ENCODE measurements at regions not wholly inside any gene's neighbourhood (a gene's known extent, or its start where the extent isn't known, plus 50 kb on each side); places are given as distances from the start of the nearest gene placed in this dataset.

- Histone ChIP-seq H3K27ac (ENCODE audit: low read length) (no peak overlapping the region), H3K4me3 (ENCODE audit: low read depth in 1 of 2, low read length in 2 of 2) (no peak overlapping the region), H3K9ac (ENCODE audit: low read depth, low read length) (no peak overlapping the region), H3K4me1 (ENCODE audit: insufficient read depth, low read length) (peaks cover 26% of the 10 kb centered on the region), H3K79me2 (ENCODE audit: insufficient read depth, low read length) (no peaks in the 10 kb centered on the region), H4K20me1 (ENCODE audit: insufficient read depth, low read length) (no peaks in the 10 kb centered on the region), H2AFZ (ENCODE audit: low read depth, low read length) (no peak overlapping the region), H3K36me3 (ENCODE audit: insufficient read depth, low read length) (no peaks in the 10 kb centered on the region), H3K9me3 (ENCODE audit: insufficient read depth, low read length, severe bottlenecking) (no peaks in the 10 kb centered on the region), H3K4me2 (ENCODE audit: insufficient read depth, low read length) (no peak overlapping the region), H3K27me3 (ENCODE audit: insufficient read depth, low read length, poor library complexity) (no peaks in the 10 kb centered on the region)
- DNase-seq (no peak), ATAC-seq (ENCODE audit: insufficient read depth, low read depth) (no peak)
- TF ChIP-seq EZH2 (IDR thresholded peaks at IDR 0.05; ENCODE audit: borderline replicate concordance, low read depth, low read length, severe bottlenecking): no peak
- TF ChIP-seq CTCF (IDR thresholded peaks at IDR 0.05; ENCODE audit: borderline replicate concordance, extremely low read depth, low read length, poor library complexity, severe bottlenecking): no peak
Observed at GRCh38 chr5:110108520-110108919, 418.8 kb downstream of the MAN2A1 start.

GRCh38 chr5:110109667-110110066 is 419.9 kb downstream of the MAN2A1 start:
- no peaks in the 10 kb centered on the region for H3K36me3 ChIP-seq (ENCODE audit: insufficient read depth, low read length)
- no peaks in the 10 kb centered on the region for H4K20me1 ChIP-seq (ENCODE audit: insufficient read depth, low read length)
- H3K4me2 ChIP-seq (ENCODE audit: insufficient read depth, low read length): no peak overlapping the region
- no peak overlapping the region for H3K4me3 ChIP-seq (ENCODE audit: low read depth in 1 of 2, low read length in 2 of 2)
- no peak for DNase-seq
- H3K27me3 ChIP-seq (ENCODE audit: insufficient read depth, low read length, poor library complexity): no peaks in the 10 kb centered on the region
- H3K9ac ChIP-seq (ENCODE audit: low read depth, low read length): no peak overlapping the region
- H2AFZ ChIP-seq (ENCODE audit: low read depth, low read length): no peak overlapping the region
- H3K4me1 ChIP-seq (ENCODE audit: insufficient read depth, low read length): peaks cover 14% of the 10 kb centered on the region
- no peak overlapping the region for H3K27ac ChIP-seq (ENCODE audit: low read length)
- TF ChIP-seq CTCF (IDR thresholded peaks at IDR 0.05; ENCODE audit: borderline replicate concordance, extremely low read depth, low read length, poor library complexity, severe bottlenecking) (no peak), EZH2 (IDR thresholded peaks at IDR 0.05; ENCODE audit: borderline replicate concordance, low read depth, low read length, severe bottlenecking) (no peak)
- H3K9me3 ChIP-seq (ENCODE audit: insufficient read depth, low read length, severe bottlenecking): no peaks in the 10 kb centered on the region
- H3K79me2 ChIP-seq (ENCODE audit: insufficient read depth, low read length): no peaks in the 10 kb centered on the region
- no peak for ATAC-seq (ENCODE audit: insufficient read depth, low read depth)

GRCh38 chr5:110112348-110112747 is 422.6 kb downstream of the MAN2A1 start:
- DNase-seq (no peak), ATAC-seq (ENCODE audit: insufficient read depth, low read depth) (no peak)
- H3K4me2 ChIP-seq (ENCODE audit: insufficient read depth, low read length): no peak overlapping the region
- no peaks in the 10 kb centered on the region for H3K4me1 ChIP-seq (ENCODE audit: insufficient read depth, low read length)
- no peaks in the 10 kb centered on the region for H3K27me3 ChIP-seq (ENCODE audit: insufficient read depth, low read length, poor library complexity)
- no peak overlapping the region for H3K4me3 ChIP-seq (ENCODE audit: low read depth in 1 of 2, low read length in 2 of 2)
- no peak overlapping the region for H3K9ac ChIP-seq (ENCODE audit: low read depth, low read length)
- no peaks in the 10 kb centered on the region for H4K20me1 ChIP-seq (ENCODE audit: insufficient read depth, low read length)
- H2AFZ ChIP-seq (ENCODE audit: low read depth, low read length): no peak overlapping the region
- no peaks in the 10 kb centered on the region for H3K9me3 ChIP-seq (ENCODE audit: insufficient read depth, low read length, severe bottlenecking)
- H3K36me3 ChIP-seq (ENCODE audit: insufficient read depth, low read length): no peaks in the 10 kb centered on the region
- no peak for TF ChIP-seq CTCF (IDR thresholded peaks at IDR 0.05; ENCODE audit: borderline replicate concordance, extremely low read depth, low read length, poor library complexity, severe bottlenecking)
- no peak for TF ChIP-seq EZH2 (IDR thresholded peaks at IDR 0.05; ENCODE audit: borderline replicate concordance, low read depth, low read length, severe bottlenecking)
- H3K79me2 ChIP-seq (ENCODE audit: insufficient read depth, low read length): no peaks in the 10 kb centered on the region
- H3K27ac ChIP-seq (ENCODE audit: low read length): no peak overlapping the region

GRCh38 chr5:110115503-110115902 is 425.8 kb downstream of the MAN2A1 start:
- no peaks in the 10 kb centered on the region for H4K20me1 ChIP-seq (ENCODE audit: insufficient read depth, low read length)
- no peak overlapping the region for H3K4me3 ChIP-seq (ENCODE audit: low read depth in 1 of 2, low read length in 2 of 2)
- H3K27me3 ChIP-seq (ENCODE audit: insufficient read depth, low read length, poor library complexity): no peaks in the 10 kb centered on the region
- no peaks in the 10 kb centered on the region for H3K79me2 ChIP-seq (ENCODE audit: insufficient read depth, low read length)
- H3K4me1 ChIP-seq (ENCODE audit: insufficient read depth, low read length): no peaks in the 10 kb centered on the region
- no peak overlapping the region for H3K4me2 ChIP-seq (ENCODE audit: insufficient read depth, low read length)
- H2AFZ ChIP-seq (ENCODE audit: low read depth, low read length): no peak overlapping the region
- H3K27ac ChIP-seq (ENCODE audit: low read length): no peak overlapping the region
- no peak for DNase-seq
- H3K9me3 ChIP-seq (ENCODE audit: insufficient read depth, low read length, severe bottlenecking): no peaks in the 10 kb centered on the region
- H3K36me3 ChIP-seq (ENCODE audit: insufficient read depth, low read length): no peaks in the 10 kb centered on the region
- TF ChIP-seq CTCF (IDR thresholded peaks at IDR 0.05; ENCODE audit: borderline replicate concordance, extremely low read depth, low read length, poor library complexity, severe bottlenecking) (no peak), EZH2 (IDR thresholded peaks at IDR 0.05; ENCODE audit: borderline replicate concordance, low read depth, low read length, severe bottlenecking) (no peak)
- H3K9ac ChIP-seq (ENCODE audit: low read depth, low read length): no peak overlapping the region
- no peak for ATAC-seq (ENCODE audit: insufficient read depth, low read depth)

Data from DND-41 (cell line).